HG02610 (cell line): ENCODE measurements at regions not wholly inside any gene's neighbourhood (a gene's known extent, or its start where the extent isn't known, plus 50 kb on each side); places are given as distances from the start of the nearest gene placed in this dataset.

Source experiments
- ATAC-seq: cut with Tn5 transposase; IDR thresholded peaks from one replicate; pipeline ENCODE4 v1.9.1; 2021; ENCODE audit warnings: mild to moderate bottlenecking, moderate library complexity; ENCODE audit not compliant: unreplicated experiment

GRCh38 chr7:25545124-25546008, 317.1 kb upstream of the NPVF start:
- ATAC-seq = no peak

GRCh38 chr7:25546306-25546705, 318.0 kb upstream of the NPVF start:
- ATAC-seq = no peak

DNA sequence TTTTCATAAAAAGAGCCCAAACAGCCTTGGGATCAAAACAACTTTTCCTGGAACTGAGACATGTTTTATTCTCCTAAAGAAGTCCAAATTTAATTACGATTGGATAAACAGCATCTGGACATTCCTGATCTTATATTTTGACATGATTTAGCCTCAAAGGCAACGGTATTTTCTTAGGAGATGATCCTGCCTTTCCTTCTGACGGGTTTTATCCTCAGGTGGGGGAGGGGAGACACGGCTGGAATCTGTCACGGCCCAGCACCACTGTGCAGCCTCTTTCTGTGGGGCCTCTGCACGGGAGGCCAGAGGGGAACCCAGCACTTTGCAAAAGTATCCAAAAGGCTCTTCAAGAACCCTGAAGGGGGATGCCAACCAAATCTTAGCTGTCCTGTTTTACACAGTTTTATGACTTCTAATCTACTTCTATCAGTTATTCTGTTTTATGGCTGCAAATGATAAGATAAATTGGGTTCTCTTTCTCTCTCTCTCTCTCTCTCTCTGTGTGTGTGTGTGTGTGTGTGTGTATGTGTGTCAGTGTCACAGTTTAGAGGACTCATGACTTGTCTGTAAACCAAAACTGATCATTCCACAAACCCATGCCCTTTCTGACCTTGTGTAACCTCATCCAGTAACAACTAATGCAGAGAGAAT, 321.1 kb upstream of the NPVF start:
- no peak for ATAC-seq

GRCh38 chr7:25550149-25550548, 321.9 kb upstream of the NPVF start:
- no peak for ATAC-seq

- no peak for ATAC-seq
These were observed 324.7 kb upstream of the NPVF start for GRCh38 chr7:25552998-25553397.

DNA sequence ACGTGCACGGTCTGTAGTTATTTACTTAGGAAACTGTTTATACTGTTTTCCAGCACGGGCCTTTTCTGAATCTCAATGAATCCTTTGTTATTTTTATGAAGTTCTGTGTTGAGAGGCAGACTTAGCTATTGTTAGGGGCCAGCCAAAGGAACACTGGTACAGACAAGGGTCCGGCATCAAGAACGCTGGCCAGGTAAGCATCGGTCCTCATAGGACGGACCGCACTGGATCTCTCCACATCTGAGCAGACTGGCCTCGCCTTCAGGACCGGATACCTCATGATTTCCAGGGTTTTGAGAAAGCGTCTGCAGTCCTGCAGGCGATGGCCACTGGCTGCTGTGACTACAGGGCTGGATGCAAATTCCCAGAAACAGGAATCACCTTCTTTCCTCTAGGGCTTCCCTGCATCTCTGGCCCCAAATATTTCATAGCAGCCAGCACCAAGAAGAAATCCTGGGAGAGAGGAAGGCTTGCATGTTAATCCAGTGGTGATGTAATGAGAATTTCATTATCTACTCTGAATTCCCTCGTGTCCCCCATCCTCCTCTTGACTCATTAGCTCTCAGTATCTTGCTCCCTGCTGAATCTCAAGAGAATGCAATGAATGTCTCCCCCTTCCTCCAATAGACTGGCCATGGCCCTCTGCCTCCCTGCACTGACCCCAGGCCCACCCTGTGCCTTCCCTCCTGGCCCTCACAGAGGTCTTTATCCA, 325.4 kb upstream of the NPVF start:
- no peak for ATAC-seq

DNA sequence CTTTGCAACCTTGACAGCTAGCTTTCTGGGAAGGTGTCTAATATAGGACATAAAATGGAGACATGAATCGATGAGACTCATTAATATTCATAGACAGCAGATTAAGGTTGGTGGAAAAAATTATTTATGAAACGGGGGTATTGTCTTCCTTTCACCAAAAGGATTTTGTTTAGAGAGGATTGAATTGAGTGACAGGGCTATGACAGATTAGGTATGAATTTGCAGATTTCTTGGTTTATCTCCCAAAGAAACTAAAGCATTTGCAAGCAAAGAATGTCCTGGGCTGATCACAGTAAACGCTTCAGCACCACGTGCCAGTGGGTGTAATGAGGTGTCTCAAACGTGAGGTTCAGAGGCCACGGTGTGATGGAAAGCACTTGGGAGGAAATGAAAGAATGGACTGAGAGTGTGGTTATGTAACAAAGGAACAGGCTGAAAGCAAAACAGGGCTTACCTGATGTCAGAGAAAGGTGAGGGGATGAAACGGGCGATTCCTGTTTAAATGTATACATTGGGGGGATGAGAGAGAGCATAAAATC, 329.2 kb upstream of the NPVF start:
- no peak for ATAC-seq

- no peak for ATAC-seq
These were observed 329.6 kb upstream of the NPVF start for GRCh38 chr7:25557930-25558329.

DNA sequence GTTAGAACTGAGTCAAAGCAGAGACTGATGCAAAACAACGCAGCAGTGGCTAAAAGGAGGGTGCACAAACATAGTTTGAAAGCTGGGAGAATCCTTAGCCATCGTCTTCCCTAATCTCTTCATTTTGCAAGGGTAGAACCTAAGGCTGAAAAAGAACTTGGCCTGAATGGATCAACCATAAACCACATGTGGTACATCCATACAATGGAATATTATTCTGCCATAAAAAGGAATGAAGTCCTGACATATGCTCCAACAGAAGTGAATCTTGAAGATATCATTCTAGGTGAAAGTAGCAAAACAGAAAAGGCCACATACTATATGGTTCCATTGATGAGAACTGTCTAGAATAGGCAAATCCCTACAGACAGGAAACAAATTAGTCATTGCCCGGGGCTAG, 330.3 kb upstream of the NPVF start:
- no peak for ATAC-seq

DNA sequence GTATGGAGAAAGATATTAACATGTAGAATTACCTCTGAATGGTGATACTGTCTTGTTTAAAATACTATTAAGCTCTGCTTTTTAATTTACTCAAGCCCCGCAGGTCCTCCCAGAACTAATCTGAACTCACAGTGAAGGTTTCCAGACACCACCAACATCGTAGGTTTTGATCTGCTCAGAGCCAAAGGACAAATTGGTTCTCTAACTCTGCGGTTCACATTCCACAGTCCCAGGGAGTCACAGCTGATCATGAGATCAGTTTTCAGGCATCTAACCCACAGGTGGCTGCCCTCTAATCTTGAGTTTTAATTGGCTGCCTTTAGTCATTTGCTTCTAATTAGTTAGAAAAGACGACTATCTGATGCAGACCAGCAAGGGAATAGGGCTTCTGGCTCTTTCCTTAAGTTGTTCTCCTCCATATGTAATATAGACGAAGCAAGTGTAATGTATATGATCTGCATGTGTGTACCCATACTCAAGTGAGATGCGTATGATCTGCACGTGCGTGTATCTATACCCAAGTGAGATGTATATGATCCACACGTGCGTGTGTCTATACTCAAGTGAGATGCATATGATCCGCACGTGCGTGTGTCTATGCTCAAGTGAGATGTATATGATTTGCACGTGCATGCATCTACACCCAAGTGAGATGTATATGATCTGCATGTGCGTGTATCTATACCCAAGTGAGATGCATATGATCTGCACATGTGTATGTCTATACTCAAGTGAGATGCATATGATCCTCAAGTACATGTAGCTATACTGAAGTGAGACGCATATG, 331.5 kb upstream of the NPVF start:
- ATAC-seq = no peak

DNA sequence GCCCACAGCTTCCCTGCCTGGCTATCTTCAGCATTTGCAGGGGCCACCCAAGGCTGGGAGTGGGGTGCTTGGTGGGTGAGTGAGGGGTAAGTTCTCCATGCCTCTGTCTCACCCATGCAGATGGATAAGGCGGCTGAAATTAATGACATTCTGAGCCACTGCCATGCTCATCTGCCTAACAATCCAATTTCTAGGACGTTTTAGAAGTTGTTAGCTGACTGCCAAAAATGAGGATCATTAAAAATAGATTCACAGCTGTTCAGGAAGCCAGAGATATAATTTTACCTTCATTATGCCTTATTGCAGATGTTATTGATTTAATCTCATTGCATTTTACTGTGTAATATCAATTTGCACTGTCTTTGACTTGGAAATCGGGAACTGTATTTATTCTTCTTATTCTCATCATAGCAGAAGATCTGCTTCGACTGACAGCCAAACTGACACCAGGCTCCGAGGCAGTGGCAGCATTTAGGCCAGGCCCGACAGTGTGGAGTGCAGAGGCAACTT, 334.4 kb upstream of the NPVF start:
- ATAC-seq = no peak

GRCh38 chr7:25565002-25565401, 336.7 kb upstream of the NPVF start:
- ATAC-seq = no peak

DNA sequence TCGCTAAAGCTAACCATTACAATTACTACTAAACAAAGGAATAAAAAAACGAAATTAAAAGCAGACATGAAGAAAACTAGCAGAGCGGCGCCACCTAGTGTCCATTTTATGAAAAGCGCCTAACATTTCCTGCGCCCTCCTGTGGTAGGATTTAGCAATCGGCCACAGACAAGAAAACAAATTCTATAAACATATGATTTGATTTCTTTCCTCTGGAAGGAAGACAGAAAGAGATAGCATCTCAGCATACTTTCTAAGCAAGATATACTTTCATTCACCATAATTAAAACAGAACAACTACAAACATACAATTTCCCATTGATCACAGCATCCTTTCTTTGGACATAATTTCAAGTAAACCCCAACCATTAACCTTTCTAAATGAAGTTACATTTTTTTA, 337.7 kb upstream of the NPVF start:
- ATAC-seq = no peak

DNA sequence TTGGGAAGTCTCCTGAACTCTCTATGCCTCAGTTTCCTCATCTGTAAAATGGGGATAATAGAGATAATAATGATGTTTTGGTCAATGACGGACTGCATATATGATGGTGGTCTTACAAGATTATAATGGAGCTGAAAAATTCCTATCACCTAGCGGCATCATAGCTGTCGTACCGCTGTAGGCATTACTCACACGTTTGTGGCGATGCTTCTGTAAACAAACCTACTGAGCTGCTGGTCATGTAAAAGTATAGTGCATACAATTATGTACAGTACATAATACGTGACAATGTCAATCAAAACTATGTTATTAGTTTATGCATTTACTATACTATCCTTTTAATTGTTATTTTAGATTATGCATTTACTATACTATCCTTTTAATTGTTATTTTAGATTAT, 339.1 kb upstream of the NPVF start:
- no peak for ATAC-seq

- ATAC-seq = no peak
These were observed 341.5 kb upstream of the NPVF start for GRCh38 chr7:25569765-25570164.

- ATAC-seq = no peak
These were observed 344.1 kb upstream of the NPVF start for GRCh38 chr7:25572423-25572822.

DNA sequence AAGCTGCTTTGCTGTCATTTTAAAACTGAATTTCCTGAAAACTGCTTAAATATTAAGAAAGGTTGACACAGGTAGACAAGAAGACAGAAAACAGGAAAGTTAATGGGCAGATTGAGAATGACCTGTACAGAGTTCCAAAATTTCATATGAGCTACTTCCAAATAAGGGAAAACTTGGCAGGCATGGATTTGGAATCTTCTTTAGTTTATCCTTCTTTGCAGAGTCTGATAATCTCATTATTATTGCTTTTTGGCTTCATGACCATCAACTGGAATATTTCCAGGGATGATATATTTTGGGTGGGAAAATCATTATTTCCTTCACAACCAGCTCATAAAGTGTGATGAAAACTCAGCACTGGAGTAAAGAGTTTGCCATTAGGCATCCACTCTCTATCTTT, 346.5 kb upstream of the NPVF start:
- ATAC-seq = no peak

- ATAC-seq = no peak
These were observed 347.3 kb upstream of the NPVF start for GRCh38 chr7:25575634-25576033.

DNA sequence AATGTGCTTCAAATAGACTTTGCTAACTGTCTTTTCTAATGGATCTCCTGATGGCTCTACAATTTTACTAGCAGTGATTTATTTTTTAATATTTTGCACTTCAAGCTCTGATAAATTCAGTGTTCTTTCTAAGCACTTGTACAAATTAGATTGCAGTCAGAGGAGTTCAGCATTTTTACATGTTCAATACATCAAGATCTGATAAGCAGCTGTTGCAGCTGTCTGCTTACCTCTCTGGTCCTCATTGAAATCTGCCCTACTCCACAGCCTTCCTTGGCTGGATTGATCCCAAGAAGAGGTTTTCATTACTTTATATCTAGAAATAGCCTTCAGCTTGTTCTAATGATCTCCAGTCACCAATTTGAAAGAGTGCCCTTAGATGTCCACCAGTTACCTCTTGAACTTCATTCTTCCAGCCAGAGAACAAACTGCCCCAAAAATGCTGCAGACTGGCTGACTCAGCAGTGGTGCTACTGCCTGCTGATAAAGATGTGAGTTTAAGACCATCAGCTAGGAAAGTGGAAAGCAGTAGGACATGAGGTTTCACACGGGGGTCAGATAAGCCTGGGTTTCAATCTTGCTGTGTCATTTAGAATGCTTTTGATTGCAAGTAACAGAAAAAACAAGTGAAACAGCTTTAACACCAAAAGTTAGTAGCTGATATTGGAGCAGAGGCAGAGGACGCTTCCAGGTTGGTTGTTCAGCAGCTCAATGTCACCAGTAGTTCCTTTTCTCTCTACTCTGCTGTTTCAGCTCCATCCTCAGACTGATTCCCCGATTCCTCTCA, 350.9 kb upstream of the NPVF start:
- ATAC-seq = no peak

DNA sequence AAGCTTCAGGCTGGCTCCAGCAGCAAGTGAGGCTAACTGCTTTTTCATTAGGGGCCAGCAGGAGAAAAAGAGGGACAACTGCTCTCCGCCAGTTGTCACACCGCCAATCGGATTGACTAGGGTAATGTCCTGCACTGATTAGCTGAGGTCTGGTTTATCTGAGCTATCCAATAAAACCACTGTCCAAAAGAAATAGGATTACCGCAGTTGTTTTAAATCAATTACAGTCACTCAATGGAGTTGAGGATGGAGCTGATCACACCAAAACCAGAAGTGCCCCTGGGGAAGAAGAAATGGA, 351.4 kb upstream of the NPVF start:
- ATAC-seq = no peak
